OCI-LY7 (cell line): ENCODE measurements at regions not wholly inside any gene's neighbourhood (a gene's known extent, or its start where the extent isn't known, plus 50 kb on each side); places are given as distances from the start of the nearest gene placed in this dataset.

ENCODE experiments used
- BruUV-seq: library from RNA; stranded (reverse); fragments of 400-500 nt; replicated peaks from 2 replicates; lab custom pipeline; 2021; lab: Mats Ljungman, UMichigan
- CTCF ChIA-PET: fragments of 300-600 bp; sonication (Branson Sonifier 250); formaldehyde crosslinking; loops from one replicate; lab custom pipeline; 2022; ENCODE audit warnings: antibody characterized with exemption; ENCODE audit not compliant: unreplicated experiment; lab: Charles Lee
- POLR2A ChIA-PET: fragments of 300-600 bp; sonication (Branson Sonifier 250); formaldehyde crosslinking; loops from one replicate; lab custom pipeline; 2022; ENCODE audit warnings: antibody characterized with exemption; lab: Charles Lee
- DNase-seq: peaks from one replicate; pipeline ENCODE4 v3.0.0-alpha.2; 2015; ENCODE audit warnings: low spot score
- H2AFZ ChIP-seq: fragments of 200-600 bp; sonication (generic), shearing (Covaris generic); 2 replicates; pipeline ENCODE4 v1.6.1; 2014; ENCODE audit warnings: mild to moderate bottlenecking, antibody characterized with exemption, low read length, moderate library complexity
- H3K27ac ChIP-seq: fragments of 200-600 bp; sonication (generic); 2 replicates; pipeline ENCODE4 v1.5.1; 2014; ENCODE audit warnings: mixed run types, low read depth, mild to moderate bottlenecking, moderate library complexity, low read length, inconsistent platforms; ENCODE audit not compliant: poor library complexity, severe bottlenecking
- H3K36me3 ChIP-seq: fragments of 200-600 bp; sonication (generic); 2 replicates; pipeline ENCODE4 v1.6.1; 2014; ENCODE audit warnings: mild to moderate bottlenecking, antibody characterized with exemption, low read length, moderate library complexity, mixed read lengths; ENCODE audit not compliant: insufficient read depth
- H3K4me1 ChIP-seq: fragments of 200-600 bp; sonication (generic); 2 replicates; pipeline ENCODE4 v1.5.1; 2014; ENCODE audit warnings: mild to moderate bottlenecking, low read length; ENCODE audit not compliant: insufficient read depth, poor library complexity, severe bottlenecking
- H3K4me2 ChIP-seq: fragments of 200-600 bp; sonication (generic); 2 replicates; pipeline ENCODE4 v1.6.1; 2014; ENCODE audit warnings: mild to moderate bottlenecking, low read length
- H3K4me3 ChIP-seq: fragments of 200-600 bp; sonication (generic); 2 replicates; pipeline ENCODE4 v1.5.1; 2014; ENCODE audit warnings: mild to moderate bottlenecking, low read depth, low read length; ENCODE audit not compliant: poor library complexity, severe bottlenecking
- H3K79me2 ChIP-seq: fragments of 200-600 bp; sonication (generic); 2 replicates; pipeline ENCODE4 v1.6.1; 2016; ENCODE audit warnings: low read depth, mild to moderate bottlenecking, low read length, moderate library complexity, mixed read lengths; ENCODE audit not compliant: insufficient read depth
- H3K9me2 ChIP-seq: fragments of 200-600 bp; sonication (generic); 2 replicates; pipeline ENCODE4 v1.6.1; 2016; ENCODE audit warnings: mild to moderate bottlenecking, low read length, mixed read lengths; ENCODE audit not compliant: insufficient read depth
- H3K9me3 ChIP-seq: fragments of 200-600 bp; sonication (generic); 2 replicates; pipeline ENCODE4 v1.6.1; 2014; ENCODE audit warnings: mild to moderate bottlenecking, mixed run types, low read length, mixed read lengths
- H4K20me1 ChIP-seq: fragments of 200-600 bp; sonication (generic); 2 replicates; pipeline ENCODE4 v1.6.1; 2014; ENCODE audit warnings: mild to moderate bottlenecking, antibody characterized with exemption, low read length, moderate library complexity, mixed read lengths; ENCODE audit not compliant: insufficient read depth
- EZH2phosphoT487 ChIP-seq: fragments of 200-600 bp; sonication (generic); IDR thresholded peaks from 2 replicates; pipeline ENCODE4 v1.6.1; 2018; ENCODE audit warnings: low read depth, borderline replicate concordance, mild to moderate bottlenecking, mixed run types, antibody characterized with exemption, low read length, moderate library complexity, mixed read lengths
- intact Hi-C: fragments of 100-400 bp; cut with micrococcal nuclease; formaldehyde crosslinking; loops from one replicate; pipeline ENCODE4 v1.10.0; 2022; ENCODE audit not compliant: unreplicated experiment
- TF ChIP-seq, protein P1 (sequence below): fragments of 200-600 bp; sonication (generic); conservative IDR thresholded peaks from 2 replicates; pipeline ENCODE4 v1.5.1; 2014; ENCODE audit warnings: mild to moderate bottlenecking, antibody characterized with exemption, low read length, moderate library complexity, mixed read lengths

DNA sequence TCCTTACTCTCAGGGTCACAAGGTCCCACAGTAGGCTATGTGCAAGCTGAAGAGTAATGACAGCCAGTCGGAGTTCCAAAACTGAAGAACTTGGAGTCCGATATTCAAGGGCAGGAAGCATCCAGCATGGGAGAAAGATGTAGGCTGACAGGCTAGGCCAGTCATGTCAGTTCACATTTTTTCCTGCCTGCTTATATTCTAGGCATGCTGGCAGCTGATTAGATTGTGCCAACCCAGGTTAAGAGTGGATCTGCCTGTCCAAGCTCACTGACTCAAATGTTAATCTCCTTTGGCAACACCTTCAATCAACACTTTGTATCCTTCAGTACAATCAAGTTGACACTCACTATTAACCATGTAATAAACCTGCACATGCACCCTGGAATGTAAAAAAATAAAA is 960.9 kb upstream of the HS3ST1 start:
- no TSS peak for BruUV-seq
- POLR2A ChIA-PET = interaction anchor here (0.6 kb wide), 1 partner anchor 629 kb away, joined by 4 read pairs; no protein-coding TSS in a partner anchor
- CTCF ChIA-PET = no interaction called here
- no peak overlapping the region for H2AFZ ChIP-seq
- no peaks in the 10 kb centered on the region for H3K9me2 ChIP-seq
- TF ChIP-seq, protein P1, sequence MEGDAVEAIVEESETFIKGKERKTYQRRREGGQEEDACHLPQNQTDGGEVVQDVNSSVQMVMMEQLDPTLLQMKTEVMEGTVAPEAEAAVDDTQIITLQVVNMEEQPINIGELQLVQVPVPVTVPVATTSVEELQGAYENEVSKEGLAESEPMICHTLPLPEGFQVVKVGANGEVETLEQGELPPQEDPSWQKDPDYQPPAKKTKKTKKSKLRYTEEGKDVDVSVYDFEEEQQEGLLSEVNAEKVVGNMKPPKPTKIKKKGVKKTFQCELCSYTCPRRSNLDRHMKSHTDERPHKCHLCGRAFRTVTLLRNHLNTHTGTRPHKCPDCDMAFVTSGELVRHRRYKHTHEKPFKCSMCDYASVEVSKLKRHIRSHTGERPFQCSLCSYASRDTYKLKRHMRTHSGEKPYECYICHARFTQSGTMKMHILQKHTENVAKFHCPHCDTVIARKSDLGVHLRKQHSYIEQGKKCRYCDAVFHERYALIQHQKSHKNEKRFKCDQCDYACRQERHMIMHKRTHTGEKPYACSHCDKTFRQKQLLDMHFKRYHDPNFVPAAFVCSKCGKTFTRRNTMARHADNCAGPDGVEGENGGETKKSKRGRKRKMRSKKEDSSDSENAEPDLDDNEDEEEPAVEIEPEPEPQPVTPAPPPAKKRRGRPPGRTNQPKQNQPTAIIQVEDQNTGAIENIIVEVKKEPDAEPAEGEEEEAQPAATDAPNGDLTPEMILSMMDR = no peak
- TF ChIP-seq EZH2phosphoT487 = no peak
- H3K79me2 ChIP-seq = no peaks in the 10 kb centered on the region
- no peak overlapping the region for H3K4me2 ChIP-seq
- no peaks in the 10 kb centered on the region for H4K20me1 ChIP-seq
- no peaks in the 10 kb centered on the region for H3K4me1 ChIP-seq
- H3K27ac ChIP-seq = no peak overlapping the region
- intact Hi-C loops = no loop called here
- no peak overlapping the region for H3K4me3 ChIP-seq
- no peaks in the 10 kb centered on the region for H3K36me3 ChIP-seq
- no peaks in the 10 kb centered on the region for H3K9me3 ChIP-seq
- DNase-seq = no peak

DNA sequence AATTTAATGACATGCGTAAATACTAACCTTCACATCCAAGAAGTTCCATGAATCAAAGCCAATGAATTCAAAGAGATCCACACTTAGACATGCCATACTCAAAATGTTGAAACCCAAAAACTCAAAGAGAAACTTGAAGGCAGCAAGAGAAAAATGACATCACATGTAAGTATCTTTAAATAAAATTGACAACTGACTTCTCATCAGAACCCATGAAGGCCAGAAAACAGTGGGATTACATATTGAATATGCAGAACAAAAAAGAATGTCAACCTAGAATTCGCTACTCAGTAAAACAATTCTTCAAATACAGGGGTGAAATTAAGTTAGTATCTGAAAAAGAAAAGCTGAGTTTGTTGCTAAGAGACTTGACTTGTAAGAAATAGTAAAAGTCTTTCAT is 953.9 kb upstream of the HS3ST1 start:
- Histone ChIP-seq H3K4me3 (no peak overlapping the region), H3K4me2 (no peak overlapping the region), H3K36me3 (no peaks in the 10 kb centered on the region), H3K27ac (no peak overlapping the region), H2AFZ (no peak overlapping the region), H3K9me3 (no peaks in the 10 kb centered on the region), H4K20me1 (no peaks in the 10 kb centered on the region), H3K9me2 (no peaks in the 10 kb centered on the region), H3K79me2 (no peaks in the 10 kb centered on the region), H3K4me1 (no peaks in the 10 kb centered on the region)
- ChIA-PET CTCF (no interaction called here), POLR2A (no interaction called here)
- intact Hi-C loops = no loop called here
- BruUV-seq = no TSS peak
- DNase-seq = no peak
- TF ChIP-seq EZH2phosphoT487 = no peak
- TF ChIP-seq, protein P1 = no peak

DNA sequence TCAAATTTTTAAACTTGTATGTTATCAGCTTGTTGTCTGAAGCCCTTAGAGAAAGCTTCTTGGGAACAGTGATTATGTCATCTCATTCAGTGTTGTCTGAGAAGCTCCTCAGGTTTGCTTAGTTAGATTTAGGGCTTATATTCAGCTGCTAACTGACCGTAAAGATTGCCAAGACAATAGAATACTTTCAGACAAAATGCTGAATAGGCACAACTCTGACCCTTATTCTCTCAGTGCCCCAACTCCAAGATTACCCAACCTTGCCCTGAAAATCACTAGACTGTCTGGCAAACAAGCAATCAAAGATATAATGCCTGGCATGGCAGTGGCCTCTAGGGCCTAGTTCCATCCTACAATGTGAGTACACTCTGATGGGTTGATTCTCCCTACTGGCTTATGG is 950.5 kb upstream of the HS3ST1 start:
- no peak overlapping the region for H3K27ac ChIP-seq
- no peaks in the 10 kb centered on the region for H3K79me2 ChIP-seq
- no TSS peak for BruUV-seq
- intact Hi-C loops = no loop called here
- no peaks in the 10 kb centered on the region for H3K4me1 ChIP-seq
- H4K20me1 ChIP-seq = no peaks in the 10 kb centered on the region
- no peaks in the 10 kb centered on the region for H3K9me2 ChIP-seq
- H3K36me3 ChIP-seq = no peaks in the 10 kb centered on the region
- H3K4me3 ChIP-seq = no peak overlapping the region
- H2AFZ ChIP-seq = no peak overlapping the region
- TF ChIP-seq, protein P1 = no peak
- no peak for TF ChIP-seq EZH2phosphoT487
- CTCF ChIA-PET = no interaction called here
- no peaks in the 10 kb centered on the region for H3K9me3 ChIP-seq
- H3K4me2 ChIP-seq = no peak overlapping the region
- no peak for DNase-seq
- POLR2A ChIA-PET = no interaction called here
